ENCODE measurements at regions not wholly inside any gene's neighbourhood (a gene's known extent, or its start where the extent isn't known, plus 50 kb on each side); places are given as distances from the start of the nearest gene placed in this dataset.

- TF ChIP-seq L3MBTL2 (conservative IDR thresholded peaks at IDR 0.05) (no peak), PKNOX1 (IDR thresholded peaks at IDR 0.05) (no peak), BHLHE40 (IDR thresholded peaks at IDR 0.05; ENCODE audit: borderline replicate concordance) (no peak), SP1 (IDR thresholded peaks at IDR 0.05) (no peak), NFRKB (IDR thresholded peaks at IDR 0.05) (no peak), ARNT (IDR thresholded peaks at IDR 0.05) (no peak), FOXA1 (IDR thresholded peaks at IDR 0.05) (no peak), TARDBP (IDR thresholded peaks at IDR 0.05) (no peak)
Observed at GRCh38 chr10:47091421-47091820, 180.2 kb downstream of the PTPN20 start.

All from HEK293T (cell line).